ENCODE measurements at regions not wholly inside any gene's neighbourhood (a gene's known extent, or its start where the extent isn't known, plus 50 kb on each side); places are given as distances from the start of the nearest gene placed in this dataset.

GRCh38 chr13:63704521-63704920 lies 2288.9 kb upstream of the PCDH20 start:
- H3K4me3 ChIP-seq = no peak overlapping the region
- ATAC-seq (no peak), FAIRE-seq (no peak), DNase-seq (ENCODE audit: low read depth, low spot score) (no peak)
- RAD21 ChIA-PET (ENCODE audit: unreplicated experiment) = no interaction called here
- intact Hi-C loops (cut with micrococcal nuclease; ENCODE audit: unreplicated experiment) = no loop called here
- H3K79me2 ChIP-seq (ENCODE audit: control insufficient read depth, insufficient read depth, low read length) = no peaks in the 10 kb centered on the region
- CTCF ChIA-PET = no interaction called here
- H3K36me3 ChIP-seq (ENCODE audit: control insufficient read depth in 2 of 2, insufficient read depth in 2 of 2, low read length in 1 of 2) = no peaks in the 10 kb centered on the region
- no peak overlapping the region for H3K9ac ChIP-seq (ENCODE audit: control insufficient read depth, insufficient read depth, low read length)
- H3K27ac ChIP-seq (ENCODE audit: control insufficient read depth, insufficient read depth) = no peak overlapping the region
- H2AFZ ChIP-seq (ENCODE audit: control insufficient read depth, low read depth, low read length) = no peak overlapping the region
- H3K4me1 ChIP-seq (ENCODE audit: control insufficient read depth, insufficient read depth, low read length) = no peaks in the 10 kb centered on the region
- POLR2A ChIA-PET = no interaction called here
- SMC1A ChIA-PET (ENCODE audit: uncharacterized antibody, unreplicated experiment) = no interaction called here
- whole genome bisulfite sequencing (ENCODE audit: insufficient coverage, insufficient replicate concordance, low lambda C conversion rate, missing lambda C conversion rate) = 26% methylated on average over 4 of the region's 4 CpGs
- no peaks in the 10 kb centered on the region for H3K9me3 ChIP-seq (replicated peaks; ENCODE audit: control insufficient read depth, insufficient read depth, low read length)
- BruUV-seq (replicated peaks) = no TSS peak
- H4K20me1 ChIP-seq (ENCODE audit: control insufficient read depth, insufficient read depth) = no peaks in the 10 kb centered on the region
- H3K4me2 ChIP-seq (ENCODE audit: control insufficient read depth, insufficient read depth) = no peak overlapping the region
- H3K27me3 ChIP-seq (replicated peaks in 1 of 2; ENCODE audit: control insufficient read depth in 2 of 2, insufficient read depth in 2 of 2, low read length in 1 of 2) = no peaks in the 10 kb centered on the region
- in situ Hi-C loops (cut with MboI) = no loop called here
- TF ChIP-seq NKRF (conservative IDR thresholded peaks at IDR 0.05) (no peak), STAT1 (conservative IDR thresholded peaks at IDR 0.05) (no peak), NR2F1 (conservative IDR thresholded peaks at IDR 0.05) (no peak), HDGF (IDR thresholded peaks at IDR 0.05) (no peak), BHLHE40 (IDR thresholded peaks at IDR 0.05; ENCODE audit: borderline replicate concordance in 1 of 2, low read depth in 2 of 2, low read length in 1 of 2) (no peak), IRF4 (IDR thresholded peaks at IDR 0.05; ENCODE audit: low read depth, low read length) (no peak), ESRRA (IDR thresholded peaks at IDR 0.05; ENCODE audit: low read length) (no peak), CHD4 (IDR thresholded peaks at IDR 0.05) (no peak), POU2F2 (IDR thresholded peaks at IDR 0.05; ENCODE audit: borderline replicate concordance, low read depth, low read length) (no peak)
- TF ChIP-seq, protein P1, sequence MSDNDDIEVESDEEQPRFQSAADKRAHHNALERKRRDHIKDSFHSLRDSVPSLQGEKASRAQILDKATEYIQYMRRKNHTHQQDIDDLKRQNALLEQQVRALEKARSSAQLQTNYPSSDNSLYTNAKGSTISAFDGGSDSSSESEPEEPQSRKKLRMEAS (IDR thresholded peaks at IDR 0.05; ENCODE audit: low read depth, low read length) = no peak
- TF ChIP-seq, protein P2, sequence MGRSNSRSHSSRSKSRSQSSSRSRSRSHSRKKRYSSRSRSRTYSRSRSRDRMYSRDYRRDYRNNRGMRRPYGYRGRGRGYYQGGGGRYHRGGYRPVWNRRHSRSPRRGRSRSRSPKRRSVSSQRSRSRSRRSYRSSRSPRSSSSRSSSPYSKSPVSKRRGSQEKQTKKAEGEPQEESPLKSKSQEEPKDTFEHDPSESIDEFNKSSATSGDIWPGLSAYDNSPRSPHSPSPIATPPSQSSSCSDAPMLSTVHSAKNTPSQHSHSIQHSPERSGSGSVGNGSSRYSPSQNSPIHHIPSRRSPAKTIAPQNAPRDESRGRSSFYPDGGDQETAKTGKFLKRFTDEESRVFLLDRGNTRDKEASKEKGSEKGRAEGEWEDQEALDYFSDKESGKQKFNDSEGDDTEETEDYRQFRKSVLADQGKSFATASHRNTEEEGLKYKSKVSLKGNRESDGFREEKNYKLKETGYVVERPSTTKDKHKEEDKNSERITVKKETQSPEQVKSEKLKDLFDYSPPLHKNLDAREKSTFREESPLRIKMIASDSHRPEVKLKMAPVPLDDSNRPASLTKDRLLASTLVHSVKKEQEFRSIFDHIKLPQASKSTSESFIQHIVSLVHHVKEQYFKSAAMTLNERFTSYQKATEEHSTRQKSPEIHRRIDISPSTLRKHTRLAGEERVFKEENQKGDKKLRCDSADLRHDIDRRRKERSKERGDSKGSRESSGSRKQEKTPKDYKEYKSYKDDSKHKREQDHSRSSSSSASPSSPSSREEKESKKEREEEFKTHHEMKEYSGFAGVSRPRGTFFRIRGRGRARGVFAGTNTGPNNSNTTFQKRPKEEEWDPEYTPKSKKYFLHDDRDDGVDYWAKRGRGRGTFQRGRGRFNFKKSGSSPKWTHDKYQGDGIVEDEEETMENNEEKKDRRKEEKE (IDR thresholded peaks at IDR 0.05) = no peak
- TF ChIP-seq, protein P3, sequence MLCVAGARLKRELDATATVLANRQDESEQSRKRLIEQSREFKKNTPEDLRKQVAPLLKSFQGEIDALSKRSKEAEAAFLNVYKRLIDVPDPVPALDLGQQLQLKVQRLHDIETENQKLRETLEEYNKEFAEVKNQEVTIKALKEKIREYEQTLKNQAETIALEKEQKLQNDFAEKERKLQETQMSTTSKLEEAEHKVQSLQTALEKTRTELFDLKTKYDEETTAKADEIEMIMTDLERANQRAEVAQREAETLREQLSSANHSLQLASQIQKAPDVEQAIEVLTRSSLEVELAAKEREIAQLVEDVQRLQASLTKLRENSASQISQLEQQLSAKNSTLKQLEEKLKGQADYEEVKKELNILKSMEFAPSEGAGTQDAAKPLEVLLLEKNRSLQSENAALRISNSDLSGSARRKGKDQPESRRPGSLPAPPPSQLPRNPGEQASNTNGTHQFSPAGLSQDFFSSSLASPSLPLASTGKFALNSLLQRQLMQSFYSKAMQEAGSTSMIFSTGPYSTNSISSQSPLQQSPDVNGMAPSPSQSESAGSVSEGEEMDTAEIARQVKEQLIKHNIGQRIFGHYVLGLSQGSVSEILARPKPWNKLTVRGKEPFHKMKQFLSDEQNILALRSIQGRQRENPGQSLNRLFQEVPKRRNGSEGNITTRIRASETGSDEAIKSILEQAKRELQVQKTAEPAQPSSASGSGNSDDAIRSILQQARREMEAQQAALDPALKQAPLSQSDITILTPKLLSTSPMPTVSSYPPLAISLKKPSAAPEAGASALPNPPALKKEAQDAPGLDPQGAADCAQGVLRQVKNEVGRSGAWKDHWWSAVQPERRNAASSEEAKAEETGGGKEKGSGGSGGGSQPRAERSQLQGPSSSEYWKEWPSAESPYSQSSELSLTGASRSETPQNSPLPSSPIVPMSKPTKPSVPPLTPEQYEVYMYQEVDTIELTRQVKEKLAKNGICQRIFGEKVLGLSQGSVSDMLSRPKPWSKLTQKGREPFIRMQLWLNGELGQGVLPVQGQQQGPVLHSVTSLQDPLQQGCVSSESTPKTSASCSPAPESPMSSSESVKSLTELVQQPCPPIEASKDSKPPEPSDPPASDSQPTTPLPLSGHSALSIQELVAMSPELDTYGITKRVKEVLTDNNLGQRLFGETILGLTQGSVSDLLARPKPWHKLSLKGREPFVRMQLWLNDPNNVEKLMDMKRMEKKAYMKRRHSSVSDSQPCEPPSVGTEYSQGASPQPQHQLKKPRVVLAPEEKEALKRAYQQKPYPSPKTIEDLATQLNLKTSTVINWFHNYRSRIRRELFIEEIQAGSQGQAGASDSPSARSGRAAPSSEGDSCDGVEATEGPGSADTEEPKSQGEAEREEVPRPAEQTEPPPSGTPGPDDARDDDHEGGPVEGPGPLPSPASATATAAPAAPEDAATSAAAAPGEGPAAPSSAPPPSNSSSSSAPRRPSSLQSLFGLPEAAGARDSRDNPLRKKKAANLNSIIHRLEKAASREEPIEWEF (IDR thresholded peaks at IDR 0.05; ENCODE audit: insufficient replicate concordance, low read depth, low read length) = no peak
